Activated CD8-positive, alpha-beta memory T cell treated with anti-CD3 and anti-CD28 coated beads for 48 hours (primary cell): ENCODE measurements at regions not wholly inside any gene's neighbourhood (a gene's known extent, or its start where the extent isn't known, plus 50 kb on each side); places are given as distances from the start of the nearest gene placed in this dataset.
A peak's percentile ranks its signal among the peaks of the same experiment; 100 is the strongest.

Experiments used
- DNase-seq, 3 experiments: peaks; one replicate each; pipeline ENCODE4 v3.0.0-alpha.2; 2020; ENCODE audit warnings: low read depth in 2 of 3, low spot score in 2 of 3

- no peak for DNase-seq
Observed at GRCh38 chr2:21281384-21281783, 157.6 kb downstream of the TDRD15 start.

DNA sequence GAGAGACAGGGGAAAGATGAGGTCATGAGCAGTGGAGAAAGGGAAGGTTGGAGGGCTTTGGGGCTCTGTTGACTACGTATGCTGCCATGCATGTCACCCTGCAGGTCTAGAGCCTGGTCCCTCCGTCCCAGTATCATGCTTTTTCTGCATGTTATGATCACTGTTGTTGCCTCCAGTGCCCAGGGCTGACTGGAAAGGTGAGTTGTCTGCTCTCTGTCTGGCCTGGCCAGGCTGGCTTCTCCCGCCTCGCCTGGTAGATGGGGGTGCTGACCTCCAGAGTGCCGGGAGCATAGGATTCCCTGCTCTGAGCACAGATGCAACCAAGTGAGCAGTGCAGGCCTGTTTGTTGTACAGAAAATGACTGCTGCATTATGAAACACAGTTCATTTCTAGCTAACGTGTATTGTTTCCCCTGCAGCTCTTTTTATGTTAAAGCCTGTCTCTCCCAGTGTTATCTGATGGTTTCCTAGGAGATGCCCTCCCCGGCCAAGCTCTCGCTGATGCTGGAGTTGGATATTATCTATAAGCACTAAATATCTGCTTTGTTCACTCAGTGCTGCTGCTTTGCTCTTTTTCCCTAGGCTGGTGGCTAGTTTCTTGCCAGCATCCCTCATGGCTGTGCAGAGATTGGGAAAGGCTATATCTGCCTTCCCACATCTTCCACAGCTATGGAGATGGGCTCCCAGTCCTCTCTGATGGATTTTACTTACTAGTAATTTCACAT is 158.2 kb downstream of the TDRD15 start:
- DNase-seq = no peak

DNA sequence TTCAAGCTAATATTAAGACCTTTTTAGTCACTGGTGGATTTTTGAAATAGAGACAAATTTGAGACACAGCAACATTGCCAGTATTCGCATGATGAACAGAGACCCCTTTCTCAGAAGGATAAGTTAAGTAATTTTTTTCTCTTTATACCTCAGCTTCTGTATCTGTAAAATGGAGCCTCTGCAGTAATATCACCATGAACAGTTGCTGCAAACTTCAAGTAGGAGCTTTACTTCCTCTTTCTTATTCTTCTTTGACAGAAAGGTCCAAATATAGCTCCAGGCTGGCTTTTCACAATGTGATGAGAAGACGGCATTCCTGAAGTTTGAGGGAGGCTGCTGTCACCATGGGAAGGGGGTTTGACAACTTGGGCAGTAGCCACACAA is 158.7 kb downstream of the TDRD15 start:
- DNase-seq = no peak

DNA sequence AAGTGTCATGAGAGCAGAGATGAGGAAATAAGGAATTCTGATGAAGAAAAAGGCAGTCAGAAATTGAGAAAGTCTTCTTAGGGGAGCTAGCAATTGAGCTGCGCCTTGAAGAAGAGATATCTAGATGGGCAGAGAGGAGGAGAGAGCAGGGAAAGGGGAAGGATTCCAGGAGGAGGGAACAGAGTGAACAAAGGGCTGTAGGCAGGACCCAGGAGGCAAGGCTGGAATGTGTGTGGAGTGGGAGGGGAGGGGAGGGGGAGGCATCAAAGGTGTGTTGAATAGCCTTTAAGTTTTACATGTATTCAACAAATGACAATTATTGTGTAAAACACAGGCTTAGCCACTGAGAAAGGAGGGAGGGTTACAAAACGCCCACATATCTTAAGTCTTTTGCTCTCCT is 164.5 kb downstream of the TDRD15 start:
- DNase-seq = no peak

DNA sequence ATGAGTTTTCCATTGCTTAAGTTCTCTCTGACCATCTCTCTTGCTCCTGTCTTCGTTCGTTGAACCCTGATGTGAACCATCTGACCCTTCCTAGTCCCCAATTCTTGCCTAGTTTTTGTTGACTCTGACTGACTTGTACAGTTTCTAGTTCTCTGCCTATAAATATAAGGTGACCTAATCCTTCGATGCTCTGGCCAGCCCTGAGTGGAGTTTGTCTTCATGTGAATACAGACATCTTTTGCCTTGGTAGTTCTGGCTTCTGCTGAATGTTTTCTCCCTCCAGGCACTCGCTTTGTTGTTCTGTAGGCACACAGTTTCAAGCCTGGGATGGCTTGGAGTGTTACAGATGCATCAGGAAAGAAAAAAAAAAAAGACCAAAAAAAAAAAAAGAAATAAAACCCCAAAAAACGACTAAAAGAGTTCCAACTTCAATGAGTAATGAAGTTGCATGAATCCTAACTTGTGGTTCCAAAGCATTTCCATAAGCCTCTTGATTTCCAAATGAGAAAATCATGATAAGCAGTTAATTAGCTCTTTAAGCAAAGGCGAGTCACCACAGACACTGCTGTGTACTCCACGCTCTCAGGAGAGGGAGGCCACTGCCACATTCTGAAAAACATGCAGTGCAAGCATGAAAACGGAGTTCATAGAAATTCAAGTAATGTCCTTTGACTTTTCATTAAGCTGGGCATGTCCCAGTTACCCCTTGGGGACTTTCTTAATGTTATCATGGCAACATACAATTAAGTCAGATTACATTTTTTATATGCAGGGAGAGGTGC is 165.2 kb downstream of the TDRD15 start:
- DNase-seq = no peak

DNA sequence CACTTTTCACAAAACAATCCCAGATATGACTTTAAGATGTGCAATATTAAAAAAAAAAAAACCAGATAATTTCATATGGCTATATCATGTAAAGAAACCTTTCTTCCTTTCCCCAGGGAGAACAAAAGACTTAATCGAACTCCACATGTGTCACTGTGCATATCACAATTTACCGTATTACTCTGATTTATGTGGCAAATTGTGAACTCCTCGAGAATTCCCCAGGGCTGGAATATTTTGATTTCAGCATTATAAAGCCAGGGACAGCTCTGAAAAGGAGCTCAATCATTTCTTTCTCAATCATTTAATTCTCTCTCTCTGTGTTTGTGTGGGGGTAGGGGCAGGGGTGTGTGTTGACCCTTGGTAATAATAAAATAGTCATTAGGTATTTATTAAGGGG is 165.8 kb downstream of the TDRD15 start:
- DNase-seq = no peak

DNA sequence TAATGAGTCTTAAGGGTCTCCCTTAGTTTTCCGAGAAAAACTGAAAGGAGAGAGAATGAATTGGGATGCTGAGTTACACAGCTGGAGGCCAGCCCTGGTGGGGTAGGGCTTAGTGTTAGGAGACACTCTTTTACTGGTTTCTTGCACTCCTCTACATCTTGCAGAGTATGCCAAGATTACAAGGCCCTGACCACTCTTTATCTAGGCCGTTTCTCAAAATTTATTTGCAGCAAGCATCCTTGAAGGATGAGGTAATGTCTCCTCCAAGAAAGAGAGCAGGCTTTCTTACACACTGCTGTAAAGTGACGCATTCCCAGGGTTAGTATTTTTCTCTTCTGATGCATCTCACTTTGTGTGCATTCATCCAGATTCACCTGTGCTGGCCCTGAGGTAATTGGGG is 166.2 kb downstream of the TDRD15 start:
- no peak for DNase-seq

- no peak for DNase-seq
Observed at GRCh38 chr2:21291426-21291825, 167.7 kb downstream of the TDRD15 start.

- no peak for DNase-seq
Observed at GRCh38 chr2:21294446-21294845, 170.7 kb downstream of the TDRD15 start.

- no peak for DNase-seq
Observed at GRCh38 chr2:21299411-21299810, 175.6 kb downstream of the TDRD15 start.

GRCh38 chr2:21301871-21302455 is 178.2 kb downstream of the TDRD15 start:
- DNase-seq = no peak

GRCh38 chr2:21303876-21304275 is 180.1 kb downstream of the TDRD15 start:
- no peak for DNase-seq

GRCh38 chr2:21305581-21305980 is 181.8 kb downstream of the TDRD15 start:
- no peak for DNase-seq

GRCh38 chr2:21306235-21306634 is 182.5 kb downstream of the TDRD15 start:
- DNase-seq = no peak

GRCh38 chr2:21307037-21307436 is 183.3 kb downstream of the TDRD15 start:
- DNase-seq = no peak

DNA sequence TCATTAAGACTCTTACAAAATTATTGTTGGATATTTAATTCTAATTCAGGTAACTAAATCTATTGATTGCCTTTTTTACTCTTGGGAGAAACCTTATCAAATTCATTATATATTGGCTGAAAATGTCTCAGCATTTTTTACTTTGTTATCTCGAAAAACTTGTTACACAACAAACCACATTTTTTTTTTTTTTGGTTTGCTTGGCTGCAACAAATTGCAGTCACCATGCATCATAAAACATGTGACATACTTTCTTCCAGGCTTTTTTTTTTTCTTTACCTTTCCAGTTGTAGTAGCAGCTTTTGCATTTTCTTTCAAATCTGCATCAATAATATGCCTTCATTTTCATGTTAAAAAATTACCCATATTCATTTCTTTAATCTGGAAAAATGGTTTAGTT is 186.7 kb downstream of the TDRD15 start:
- no peak for DNase-seq

DNA sequence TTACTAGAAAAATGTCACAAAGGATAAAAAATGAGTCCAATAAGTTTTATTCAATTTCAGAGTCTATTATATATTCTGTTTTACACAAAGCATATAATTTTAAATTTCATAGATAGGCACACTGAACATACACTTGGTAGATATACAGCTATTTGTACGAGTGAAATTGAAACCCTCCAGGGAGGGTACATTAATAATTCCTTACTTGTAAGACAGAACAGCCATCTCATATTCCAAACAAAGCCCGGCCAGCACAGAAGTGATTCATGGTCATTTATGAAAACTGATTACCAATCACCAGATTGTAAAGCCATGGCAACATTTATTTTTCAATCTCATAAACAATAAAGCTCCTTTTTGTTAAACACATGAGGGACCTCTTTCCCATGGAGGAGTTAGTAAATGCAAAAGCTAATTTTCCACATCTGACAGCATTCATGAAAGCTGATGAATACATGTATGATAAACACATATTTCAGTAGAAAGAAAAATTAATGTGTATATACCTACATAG is 190.6 kb downstream of the TDRD15 start:
- DNase-seq = no peak

DNA sequence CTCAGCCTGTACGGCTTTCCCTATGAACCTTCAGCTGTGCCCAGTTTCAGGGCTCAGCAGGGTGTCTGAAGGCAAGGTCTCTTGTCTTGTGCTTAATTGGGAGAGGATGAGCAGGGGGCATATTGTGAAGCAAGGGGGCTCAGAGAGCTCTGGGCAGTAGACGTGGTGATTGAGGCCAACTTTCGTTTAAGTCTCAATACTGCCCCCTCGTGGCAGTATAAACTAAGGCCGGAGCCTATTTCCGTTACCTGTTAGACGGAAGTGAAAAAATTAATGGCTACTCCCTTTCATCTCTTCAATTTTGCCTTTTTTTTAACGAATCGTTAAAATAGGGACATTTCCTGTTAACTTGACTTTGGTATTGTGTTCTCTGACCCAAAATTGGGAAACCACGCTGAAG is 193.4 kb downstream of the TDRD15 start:
- DNase-seq = peak in 1 of 3 experiments; percentile 10

DNA sequence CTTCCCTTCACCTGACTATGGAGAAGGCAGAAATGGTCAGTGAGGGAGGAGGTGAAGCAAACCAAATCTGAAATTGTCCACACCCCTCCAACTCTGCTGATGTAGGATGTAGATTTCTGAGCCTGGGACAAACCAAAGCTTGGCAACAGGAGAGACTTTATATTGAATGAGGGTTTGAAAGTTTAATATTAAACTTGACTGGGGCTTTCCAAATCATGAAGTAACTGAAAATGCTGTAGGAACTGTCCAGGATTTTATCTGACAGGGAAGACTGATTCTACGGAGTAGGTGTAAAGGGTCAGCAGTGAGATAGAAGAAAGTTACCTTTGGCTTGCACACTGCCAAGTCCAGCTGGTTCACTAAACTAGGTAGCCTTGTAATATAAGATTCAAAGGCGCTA is 194.5 kb downstream of the TDRD15 start:
- no peak for DNase-seq

- no peak for DNase-seq
Observed at GRCh38 chr2:21326152-21326551, 202.4 kb downstream of the TDRD15 start.

DNA sequence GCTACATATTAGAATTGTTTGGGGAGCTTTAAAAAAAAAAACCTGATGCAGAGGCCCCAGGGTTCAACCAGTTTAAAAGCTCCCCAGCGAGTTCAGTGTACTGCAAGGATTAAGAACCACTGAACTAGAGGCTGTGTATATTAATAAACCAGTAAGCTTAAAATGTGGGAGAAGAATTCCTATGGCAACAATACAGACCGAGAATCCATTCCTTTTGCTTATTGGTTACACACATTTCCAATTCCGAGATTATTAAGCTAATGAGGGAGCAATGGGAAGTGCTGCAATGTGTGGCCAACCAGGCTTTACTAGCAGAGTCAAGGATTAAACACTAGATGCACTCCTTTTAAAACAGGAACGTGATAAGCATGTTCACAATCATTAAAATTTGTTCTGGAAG is 204.4 kb downstream of the TDRD15 start:
- DNase-seq = no peak

DNA sequence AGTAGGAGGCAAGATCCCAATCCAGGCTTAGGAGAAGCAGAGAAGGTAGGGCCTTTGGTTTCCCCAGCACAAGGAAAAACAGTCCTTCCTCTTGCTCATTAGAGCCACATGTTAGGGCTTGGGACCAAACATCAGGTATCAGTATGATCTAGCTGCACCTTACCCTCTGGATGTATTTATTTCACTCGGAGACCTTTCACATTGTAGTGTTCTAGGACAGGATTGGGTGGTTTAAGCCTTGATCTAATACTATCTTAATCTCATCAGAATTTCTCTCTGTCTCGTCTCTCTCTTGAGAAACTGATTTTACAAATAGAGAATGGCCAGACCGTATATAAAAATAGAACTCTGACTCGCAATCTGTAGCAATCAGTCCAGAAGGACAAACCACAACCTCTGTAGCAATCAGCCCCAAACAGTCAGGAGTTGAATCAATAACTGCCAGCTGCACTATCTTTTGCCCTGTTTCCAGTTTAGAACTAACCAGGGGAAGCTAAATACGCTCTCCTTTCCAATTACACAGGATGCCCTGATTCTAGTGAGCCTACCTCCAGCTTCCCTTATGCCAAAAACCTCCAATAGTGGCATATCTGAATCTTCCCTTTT is 207.1 kb downstream of the TDRD15 start:
- DNase-seq = no peak
